ENCODE measurements at regions not wholly inside any gene's neighbourhood (a gene's known extent, or its start where the extent isn't known, plus 50 kb on each side); places are given as distances from the start of the nearest gene placed in this dataset.

DNA sequence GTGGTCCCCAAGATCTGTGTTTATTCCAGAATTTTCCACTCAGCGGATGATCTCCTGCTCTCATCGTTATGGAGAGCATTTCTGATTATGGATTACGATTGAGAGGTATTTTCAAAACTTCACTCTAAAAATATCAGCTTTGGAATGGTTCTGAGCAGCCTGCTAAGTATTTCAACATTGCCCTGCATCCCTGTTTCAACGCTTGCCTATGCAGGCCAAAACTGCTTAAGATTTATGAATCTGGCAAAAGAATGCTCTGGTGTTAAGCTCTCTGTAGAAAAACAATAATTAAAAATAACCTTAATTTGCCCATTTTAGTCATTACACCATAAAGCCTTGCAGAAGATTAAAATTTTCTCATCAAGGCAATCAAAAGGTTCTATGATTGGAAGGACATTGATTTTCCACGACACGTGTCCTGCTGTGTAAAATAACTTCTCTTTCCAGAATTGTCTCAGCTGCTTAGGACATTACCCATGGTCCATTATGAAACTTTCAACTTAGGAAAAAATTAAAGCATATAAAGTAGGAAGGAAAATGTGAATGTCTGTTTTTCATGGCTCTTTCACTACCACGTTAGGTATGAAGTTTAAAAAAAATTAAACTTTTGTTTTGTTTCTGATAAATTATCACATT is 229.9 kb downstream of the ACKR3 start:
- DNase-seq (ENCODE audit: low read depth), result no peak

DNA sequence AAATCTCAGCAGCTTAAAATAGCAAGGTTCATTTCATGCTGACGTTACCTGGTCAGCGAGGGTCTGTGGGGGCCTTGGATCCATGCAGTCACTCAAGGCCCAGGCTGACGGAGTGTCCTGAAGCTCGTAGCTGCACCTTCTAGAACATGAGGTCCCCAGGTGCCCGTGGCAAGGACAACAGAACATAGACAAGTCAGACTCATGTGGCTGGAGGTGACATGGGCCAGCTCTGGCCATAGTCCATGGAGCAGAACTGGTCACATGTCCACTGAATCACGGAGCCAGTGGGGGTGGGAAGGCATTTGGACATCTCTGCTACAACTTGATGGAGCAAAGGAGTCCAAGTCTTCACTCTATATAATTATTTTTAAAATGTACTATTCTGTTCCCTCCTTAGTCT is 233.2 kb downstream of the ACKR3 start:
- DNase-seq (ENCODE audit: low read depth), result no peak

DNA sequence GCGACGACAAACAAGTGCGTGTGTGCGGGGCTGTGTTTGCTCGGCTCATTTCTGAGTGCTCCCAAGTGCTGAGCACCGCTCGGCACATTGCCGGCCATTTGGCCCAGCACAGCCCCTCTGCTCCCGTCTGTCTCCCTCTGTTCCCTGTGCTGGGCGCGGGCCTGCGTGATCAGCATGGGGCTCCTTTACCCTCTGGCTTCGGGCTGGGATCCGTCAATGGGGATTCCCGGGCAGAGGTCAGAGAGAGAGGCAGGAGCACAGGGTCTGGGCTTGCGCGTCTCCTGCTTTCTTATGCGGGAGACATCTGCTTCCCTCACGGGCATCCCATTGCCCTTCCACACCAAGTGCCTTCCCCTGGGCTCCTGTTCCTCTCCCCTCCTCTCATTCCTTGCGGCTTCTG is 234.0 kb downstream of the ACKR3 start:
- DNase-seq (ENCODE audit: low read depth), result no peak

DNA sequence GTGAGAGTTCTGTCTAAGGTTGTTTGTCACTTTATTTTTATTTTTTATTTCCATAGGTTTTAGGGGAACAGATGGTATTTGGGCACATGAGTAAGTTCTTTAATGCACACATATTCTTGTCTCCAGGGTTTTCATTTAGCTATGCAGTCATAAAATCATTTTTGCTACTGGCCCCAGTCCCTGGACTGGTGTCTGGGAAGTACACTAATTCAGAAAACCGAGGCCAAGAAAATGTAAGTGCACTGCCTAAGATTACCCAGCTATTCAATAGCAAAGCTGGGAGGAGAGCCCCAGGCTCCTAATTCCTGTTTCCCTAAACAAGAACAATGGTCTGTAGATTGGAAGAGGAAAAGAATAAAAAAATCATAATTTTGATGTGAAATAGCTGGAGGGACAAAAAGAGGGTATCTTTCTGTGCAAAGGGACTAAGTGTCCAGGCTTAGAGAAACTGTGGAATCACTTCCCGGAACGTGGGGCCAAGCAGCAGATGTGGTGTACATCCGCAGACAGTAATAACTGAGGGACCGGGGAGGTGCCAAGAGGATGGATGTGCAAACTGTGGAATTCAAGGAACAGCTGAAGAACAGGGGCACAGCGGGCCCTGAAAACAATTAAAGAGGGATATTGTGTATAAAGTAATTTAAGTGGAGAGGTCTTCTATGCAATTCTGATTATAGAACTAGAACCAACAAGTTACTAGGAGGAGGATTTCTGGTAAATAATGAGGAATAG is 236.3 kb downstream of the ACKR3 start:
- DNase-seq (ENCODE audit: low read depth), result no peak

DNA sequence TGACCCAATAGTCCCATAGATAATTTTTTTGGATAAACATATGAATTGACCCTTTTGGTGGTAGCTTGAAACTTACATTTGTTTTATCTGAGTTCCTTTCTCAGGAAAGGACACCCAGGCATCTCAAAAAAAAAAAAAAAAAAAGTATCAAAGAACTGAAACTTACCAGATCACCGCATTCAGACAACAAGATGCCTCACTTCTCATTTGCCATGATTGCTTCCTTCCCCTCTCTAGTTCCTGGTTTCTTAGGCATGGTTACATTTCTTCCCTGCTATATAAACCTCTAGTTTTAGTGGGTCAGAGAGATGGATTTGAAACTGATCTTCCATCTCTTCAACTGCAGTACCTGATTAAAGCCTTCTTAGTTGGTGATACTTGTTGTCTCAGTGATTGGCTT is 240.1 kb downstream of the ACKR3 start:
- no peak for DNase-seq (ENCODE audit: low read depth)

DNA sequence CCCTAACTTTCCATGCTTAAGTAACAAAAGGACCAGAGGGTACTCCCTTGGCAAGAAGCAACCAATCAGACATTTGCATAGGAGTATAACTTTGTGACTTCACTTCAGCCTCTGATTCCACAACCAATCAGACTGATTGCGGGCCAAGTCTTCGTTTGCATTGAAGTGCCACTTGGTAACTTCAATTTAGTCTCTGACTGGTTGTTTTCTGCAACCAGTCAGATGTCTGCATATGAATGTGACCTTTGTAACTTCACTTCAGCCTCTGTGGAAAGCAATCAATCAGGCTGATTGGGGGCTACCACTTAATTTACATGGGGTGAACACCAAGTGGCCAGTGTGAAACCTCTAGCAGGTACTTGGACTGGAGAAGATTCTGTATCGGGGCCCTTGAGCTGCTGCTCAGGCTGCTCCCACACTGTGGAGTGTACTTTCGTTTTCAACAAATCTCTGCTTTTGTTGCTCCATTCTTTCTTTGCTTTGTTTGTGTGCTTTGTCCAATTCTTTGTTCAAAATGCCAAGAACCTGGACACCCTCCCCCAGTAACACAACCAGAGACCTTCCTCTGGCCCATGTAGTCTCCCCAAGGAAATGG is 241.5 kb downstream of the ACKR3 start:
- no peak for DNase-seq (ENCODE audit: low read depth)

DNA sequence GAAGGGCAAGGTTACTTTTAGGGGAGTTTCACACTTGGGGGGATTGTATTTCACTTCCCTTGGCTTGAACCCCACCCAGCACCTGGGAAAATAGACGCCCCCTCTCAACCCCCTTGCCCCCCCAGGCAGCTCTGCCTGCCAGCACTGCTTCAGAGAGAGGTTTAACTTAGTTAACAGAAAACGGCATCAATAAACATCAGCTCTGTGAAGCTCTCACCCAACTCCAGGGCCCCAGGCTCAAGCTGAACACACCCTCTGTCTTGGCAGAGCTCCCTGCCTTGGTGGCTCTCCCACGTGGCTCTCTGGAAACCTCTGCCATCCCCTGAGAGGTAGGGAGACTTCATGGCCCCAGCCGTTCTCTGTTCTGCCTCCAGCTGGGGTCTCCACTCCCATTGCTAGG is 244.1 kb downstream of the ACKR3 start:
- DNase-seq (ENCODE audit: low read depth), result no peak

DNA sequence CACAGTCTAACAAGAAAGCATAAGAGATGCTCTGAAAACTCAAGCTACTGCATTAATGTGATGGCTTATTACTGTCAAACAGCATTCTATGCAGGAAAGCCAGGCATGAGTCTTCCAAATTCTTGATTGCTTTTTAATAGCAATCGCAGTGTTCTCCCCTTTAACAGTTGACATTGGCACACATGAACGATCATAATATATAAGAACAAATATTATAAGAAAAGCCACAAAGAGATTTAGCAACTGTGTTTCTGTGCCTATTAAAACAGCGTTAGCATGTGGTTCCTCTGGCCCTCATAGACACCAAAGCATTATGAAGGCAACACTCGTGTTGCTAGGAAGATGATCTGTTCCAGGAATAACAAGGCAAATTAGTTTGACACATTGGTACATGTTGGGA is 245.0 kb downstream of the ACKR3 start:
- no peak for DNase-seq (ENCODE audit: low read depth)

DNA sequence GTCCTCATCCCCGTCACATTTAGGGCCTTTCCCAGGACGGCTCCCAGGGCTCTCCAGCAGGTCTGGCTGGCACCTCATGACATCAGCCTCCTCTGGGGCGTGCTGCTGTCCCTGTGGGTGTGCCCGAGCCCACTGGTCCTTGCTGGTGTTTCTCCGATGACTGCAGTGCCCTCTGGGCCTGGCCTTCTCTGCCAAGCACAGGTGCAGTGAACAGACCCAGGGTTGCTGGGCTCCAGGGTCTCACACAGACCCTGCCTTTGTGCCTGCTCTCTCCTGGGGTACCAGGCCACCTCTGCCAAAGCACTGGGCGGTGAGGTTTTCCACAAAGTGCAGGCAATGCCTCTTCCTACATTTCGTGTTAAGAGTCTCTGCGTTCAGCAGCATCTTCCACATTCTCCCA is 246.1 kb downstream of the ACKR3 start:
- DNase-seq (ENCODE audit: low read depth), result no peak

DNA sequence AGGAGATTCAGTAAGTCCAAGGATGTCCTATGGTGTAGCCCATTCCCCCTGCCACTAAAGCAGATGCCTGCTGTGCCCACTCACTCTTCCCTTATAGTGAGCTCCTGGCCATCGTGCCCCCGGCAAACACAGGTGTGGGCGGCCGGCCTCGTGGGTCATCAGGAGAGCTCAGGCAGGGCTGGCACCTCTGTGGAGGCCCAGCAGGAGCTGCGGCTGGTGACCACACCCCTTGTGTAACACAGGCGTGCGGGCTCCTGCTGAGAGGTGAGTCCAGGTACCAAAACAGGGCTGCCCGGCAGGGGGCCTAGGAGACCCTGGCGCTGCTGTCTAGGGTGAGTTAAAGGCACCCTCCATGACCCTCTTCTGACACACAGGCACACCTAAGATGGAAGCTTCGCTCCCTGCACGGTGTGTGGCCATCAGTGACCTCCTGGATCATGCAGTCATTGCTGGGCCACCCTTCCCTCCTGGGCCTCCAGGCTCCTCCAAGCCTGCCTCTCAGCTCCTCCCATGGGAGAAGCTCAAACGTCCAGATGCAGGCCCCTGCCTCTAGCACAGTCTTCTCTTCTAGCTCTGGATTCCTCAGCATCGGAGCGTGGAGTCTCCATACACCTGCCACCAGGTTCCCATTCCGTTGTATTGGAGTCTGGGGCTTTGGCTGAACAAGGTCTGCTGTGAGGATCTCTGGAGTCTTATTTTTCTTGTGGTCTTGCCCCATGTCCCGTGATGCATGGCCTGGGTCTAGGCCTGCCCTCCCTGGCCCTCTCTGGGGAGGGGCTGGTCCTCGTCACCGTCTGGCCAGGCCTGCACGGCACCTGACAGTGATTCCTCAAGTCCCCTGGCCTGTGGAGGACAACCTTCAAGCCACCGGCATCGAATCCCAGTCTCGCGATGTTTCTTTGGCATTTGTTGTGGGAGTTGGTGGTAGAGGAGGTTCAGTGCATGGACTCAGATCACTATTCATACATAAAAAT is 246.9 kb downstream of the ACKR3 start:
- no peak for DNase-seq (ENCODE audit: low read depth)

DNA sequence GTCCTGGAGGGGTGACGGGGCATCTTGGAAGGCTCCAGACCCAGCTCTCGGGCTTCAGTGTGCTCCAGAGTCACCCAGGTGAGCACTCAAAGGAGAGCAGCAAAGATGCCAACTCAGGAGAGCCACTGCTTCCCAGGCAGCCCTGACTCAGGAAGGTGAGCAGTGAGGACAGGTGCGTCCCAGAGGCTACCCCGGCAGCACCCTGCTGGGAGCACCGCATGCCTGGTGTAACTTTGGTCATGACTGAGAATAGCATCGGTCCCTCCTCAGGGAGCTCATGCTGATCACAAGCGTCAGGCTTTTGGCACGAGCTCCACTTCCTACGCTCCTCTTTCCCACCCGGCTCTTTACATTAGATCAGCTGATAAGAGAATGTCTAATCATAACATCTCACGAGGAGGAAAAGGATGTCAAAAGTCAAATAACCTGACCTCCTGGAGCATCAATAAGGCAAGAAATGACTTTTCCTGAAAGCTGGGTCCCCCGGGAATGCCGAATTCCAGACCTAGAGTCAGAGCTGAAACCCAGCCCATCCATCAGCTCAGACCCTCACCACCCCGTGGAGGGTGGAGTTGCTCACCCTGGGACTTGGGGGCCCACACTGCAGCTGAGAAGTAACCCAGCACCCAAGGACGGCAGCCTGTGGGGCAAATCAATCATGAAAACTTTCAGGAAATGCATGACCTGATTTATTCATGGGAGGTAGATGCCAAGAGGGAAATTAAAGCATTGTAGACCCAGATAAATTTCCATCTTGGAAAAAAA is 248.8 kb downstream of the ACKR3 start:
- no peak for DNase-seq (ENCODE audit: low read depth)

DNA sequence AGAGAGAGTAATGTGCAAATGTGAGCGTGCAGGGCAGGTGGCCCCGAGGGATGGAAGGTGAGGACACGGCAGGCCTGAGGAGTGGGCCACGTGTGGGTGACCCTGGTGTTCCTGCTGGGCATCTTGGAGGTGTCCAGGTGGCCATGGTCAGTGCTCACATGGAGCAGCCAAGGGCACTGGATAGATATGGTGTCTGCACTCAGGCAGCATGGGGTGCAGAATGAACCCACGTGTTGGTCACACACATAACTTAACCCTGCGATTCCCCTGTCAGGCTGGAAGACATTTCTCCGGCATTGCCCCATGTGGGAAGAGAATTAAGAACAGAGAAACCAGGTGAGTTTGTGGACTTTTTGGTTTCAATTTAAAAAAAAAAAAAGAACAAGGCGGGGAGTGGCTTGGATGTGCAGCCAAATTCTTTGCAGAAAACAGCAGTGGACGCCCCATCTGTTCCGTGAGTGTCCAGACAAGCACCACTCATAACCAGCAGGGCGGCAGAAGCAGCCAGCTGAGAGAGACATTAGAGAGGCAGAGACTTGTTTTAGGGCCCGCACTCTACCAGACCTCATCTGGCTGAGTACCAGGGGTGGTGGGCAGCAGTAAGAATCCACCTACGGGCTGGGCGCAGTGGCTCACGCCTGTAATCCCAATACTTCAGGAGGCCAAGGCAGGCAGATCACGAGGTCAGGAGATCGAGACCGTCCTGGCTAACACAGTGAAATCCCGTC is 249.8 kb downstream of the ACKR3 start:
- no peak for DNase-seq (ENCODE audit: low read depth)

DNA sequence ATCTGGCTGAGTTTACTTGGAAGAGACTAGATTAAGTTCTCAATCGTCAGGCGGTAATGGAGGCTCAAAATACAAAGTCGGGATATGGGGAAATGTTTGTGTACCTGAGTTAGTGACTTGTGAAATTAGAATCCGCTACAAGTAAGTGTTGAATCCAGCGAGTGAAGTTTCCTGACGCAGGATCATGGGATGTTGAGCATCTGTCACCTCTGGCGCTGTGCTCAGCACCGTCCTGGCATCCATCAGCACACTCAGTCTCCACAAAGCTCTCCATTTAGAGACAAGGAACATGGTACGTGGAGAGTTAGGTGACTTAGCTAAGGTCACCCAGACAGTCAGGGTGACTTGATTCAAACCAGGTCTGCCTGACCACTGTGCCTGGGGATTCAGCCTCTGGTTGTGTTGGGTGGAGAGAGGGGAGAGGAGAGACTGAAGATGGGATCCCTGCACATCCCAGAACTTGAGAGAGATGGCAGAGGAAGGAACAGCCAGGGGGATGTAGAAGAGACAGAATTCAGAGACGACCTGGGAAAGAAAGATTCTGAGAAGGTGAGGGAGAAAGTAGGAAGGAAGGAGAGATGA is 251.2 kb downstream of the ACKR3 start:
- no peak for DNase-seq (ENCODE audit: low read depth)

DNA sequence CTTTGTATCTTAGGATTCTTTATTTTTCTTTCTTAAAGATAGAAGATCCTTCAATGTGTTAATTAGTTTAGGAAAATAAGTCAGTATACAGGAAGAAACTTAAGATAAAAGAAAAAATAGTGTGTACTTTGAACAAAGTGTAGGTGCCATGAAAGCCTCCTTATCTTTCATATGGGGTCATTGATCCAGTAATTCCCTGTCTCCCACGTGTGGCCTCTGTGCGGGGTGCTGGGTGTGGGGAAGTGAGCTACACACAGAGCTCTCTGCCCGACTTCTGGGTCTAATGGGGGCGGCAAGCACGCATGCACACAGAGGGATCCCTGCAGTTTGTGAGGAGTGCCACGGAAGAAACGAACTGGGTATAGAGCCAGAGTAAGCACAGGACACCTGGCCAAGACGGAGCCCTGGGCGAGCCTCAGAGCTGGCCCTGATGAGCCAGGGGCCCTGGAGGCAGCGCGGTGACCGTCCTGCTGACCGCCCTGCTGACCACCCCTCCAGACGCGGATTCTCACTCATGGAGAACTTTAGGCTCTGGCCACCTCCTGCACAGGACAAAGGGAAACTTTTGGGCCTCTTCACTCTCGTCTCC is 253.5 kb downstream of the ACKR3 start:
- no peak for DNase-seq (ENCODE audit: low read depth)

DNA sequence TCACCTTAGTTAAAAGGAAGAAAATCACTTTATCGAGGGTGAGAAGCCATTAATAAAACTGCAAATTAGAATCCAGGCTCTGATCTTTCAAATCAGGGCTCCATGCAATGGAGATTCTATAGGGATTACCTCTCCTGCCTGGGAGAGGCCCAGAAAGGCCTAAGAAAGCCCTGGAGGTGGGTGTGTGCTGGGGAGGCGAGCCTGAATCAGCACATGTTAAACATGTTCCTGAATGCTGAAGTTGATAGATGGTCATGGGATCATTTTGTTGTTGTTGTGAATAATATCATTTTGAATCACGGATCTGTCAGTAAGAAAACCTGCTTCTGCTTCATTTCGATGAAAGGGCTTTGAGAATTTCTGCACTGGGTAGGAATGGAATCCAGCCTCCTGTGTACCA is 254.3 kb downstream of the ACKR3 start:
- DNase-seq (ENCODE audit: low read depth), result no peak

DNA sequence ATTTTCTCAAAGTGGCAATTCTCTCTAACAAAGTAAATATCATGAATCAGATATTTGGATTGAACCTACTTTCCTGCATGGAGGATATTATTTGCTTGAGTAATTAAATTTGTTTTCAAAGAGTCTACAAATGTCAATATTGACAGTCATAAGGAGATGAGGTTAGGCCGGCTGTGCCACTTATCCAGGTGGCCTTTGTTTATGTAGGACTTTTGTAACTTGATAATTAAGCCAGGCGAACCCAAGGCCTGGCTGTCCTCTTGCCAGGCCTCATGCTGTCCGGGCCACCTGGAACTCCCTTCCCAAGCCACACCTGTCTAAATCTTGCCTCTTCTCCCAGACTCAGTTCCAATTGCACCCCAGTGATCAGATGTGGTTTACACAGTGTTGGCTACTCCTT is 255.2 kb downstream of the ACKR3 start:
- DNase-seq (ENCODE audit: low read depth), result no peak

DNA sequence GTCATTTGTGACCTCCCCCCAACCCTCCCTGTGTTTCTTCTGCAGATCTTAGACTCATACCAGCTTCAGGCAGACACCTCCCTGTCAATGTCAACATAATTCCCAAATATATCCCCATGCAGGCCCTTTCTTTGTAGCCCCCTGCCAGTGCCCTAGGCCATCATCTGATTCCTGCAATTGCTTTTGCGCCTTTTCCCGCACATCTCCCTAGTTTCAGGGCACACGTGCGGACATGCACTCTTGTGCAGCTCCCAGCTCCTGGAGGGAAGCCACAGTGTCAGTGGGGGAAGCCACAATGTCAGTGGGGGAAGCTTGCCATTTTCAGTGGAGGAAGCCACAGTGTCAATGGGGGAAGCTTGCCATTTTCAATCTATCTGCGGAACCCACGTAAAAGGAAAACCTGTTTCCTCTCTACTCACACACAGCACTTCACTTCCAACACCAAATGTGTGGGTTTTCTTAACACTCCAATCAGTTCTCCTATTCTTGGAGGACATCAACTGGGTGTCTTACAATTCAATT is 256.4 kb downstream of the ACKR3 start:
- no peak for DNase-seq (ENCODE audit: low read depth)

DNA sequence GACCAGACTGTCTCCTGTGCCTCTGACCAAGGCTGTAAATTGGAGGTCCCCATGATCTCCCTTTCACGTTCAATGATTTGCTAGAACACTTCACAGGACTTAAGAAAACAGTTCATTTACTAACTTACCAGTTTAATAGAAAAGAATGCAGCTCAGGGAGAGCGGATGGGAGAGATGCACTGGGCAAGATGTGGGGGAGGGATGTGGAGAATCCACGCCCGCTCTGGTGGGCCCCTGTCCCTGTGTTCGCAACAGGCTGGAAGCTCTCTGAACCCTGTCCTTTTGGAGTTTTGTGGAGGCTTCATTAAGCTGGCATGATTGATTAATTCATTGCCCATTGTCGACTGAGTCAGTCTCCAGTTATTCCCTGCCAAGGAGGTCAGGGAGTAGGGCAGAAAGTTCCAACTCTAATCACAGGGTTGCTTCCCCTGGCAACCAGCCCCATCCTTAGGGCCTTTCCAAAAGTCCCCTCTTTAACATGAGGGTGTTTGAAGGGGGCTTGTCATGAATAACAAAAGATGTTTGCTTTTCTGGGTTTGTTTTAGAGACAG is 257.1 kb downstream of the ACKR3 start:
- no peak for DNase-seq (ENCODE audit: low read depth)

DNA sequence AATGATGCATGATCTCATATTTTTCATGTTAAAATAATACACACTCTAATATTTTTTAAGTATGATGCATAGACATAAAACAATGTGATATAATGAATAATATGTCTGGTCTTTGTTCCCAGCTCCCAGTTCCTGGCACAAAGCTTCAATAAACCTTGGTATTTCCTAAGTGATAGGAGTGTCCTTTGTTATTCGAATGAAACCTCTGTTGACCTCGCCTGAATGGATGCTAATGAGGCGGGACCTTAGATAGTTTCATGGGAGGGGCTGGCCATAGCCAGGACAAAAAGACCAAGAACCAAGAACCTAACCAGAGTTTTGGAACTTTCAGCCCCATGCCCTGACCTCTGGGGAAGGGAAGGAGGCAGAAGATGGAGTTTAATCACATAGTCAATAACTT is 257.7 kb upstream of the COPS8 start:
- no peak for DNase-seq (ENCODE audit: low read depth)

DNA sequence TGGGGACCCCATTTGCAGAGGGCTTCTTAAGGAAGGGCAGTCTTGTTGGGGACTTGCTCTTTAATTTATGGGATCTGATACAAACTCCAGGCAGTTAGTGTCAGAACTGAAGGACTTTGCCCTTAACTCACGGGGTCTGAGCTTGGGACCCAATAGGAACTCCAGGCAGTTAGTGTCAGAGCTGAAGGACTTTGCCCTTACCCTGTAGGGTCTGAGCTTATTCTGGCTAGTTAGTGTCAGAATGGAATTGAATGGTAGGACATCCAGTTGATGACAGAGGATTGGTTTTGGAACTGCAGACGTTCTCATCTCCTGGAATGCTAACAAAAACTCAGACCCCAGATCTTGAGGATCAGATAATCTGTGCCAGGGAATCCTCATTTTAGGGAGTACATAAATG is 256.9 kb upstream of the COPS8 start:
- DNase-seq (ENCODE audit: low read depth), result no peak

All from EH (cell line).